Stomach (tissue), 4 donors: ENCODE measurements at regions not wholly inside any gene's neighbourhood (a gene's known extent, or its start where the extent isn't known, plus 50 kb on each side); places are given as distances from the start of the nearest gene placed in this dataset.

Experiments used
- CTCF ChIP-seq, 7 experiments: fragments of 450-650 bp in 4 of 7; fragments of 200-600 bp in 3 of 7; sonication (generic) in 3 of 7; IDR thresholded peaks; one replicate each; pipeline ENCODE4 v1.5.1; 2016 to 2019; ENCODE audit warnings: antibody characterized with exemption in 7 of 7, control low read depth in 2 of 7, mild to moderate bottlenecking in 1 of 7
- POLR2A ChIP-seq, 4 donors: fragments of 450-650 bp; IDR thresholded peaks; one replicate each; pipeline ENCODE4 v1.6.1; 2016; ENCODE audit warnings: antibody characterized with exemption in 4 of 4, control low read depth in 2 of 4, mild to moderate bottlenecking in 1 of 4, moderate library complexity in 1 of 4
- POLR2AphosphoS5 ChIP-seq, 3 donors: sonication (generic); formaldehyde crosslinking; IDR thresholded peaks; one replicate each; pipeline ENCODE4 v1.6.1; 2016; ENCODE audit warnings: antibody characterized with exemption in 3 of 3

GRCh38 chr13:70366720-70367119 lies 258.5 kb upstream of the KLHL1 start:
- TF ChIP-seq POLR2A (IDR thresholded peaks at IDR 0.05) (no peak), CTCF (IDR thresholded peaks at IDR 0.05) (no peak), POLR2AphosphoS5 (IDR thresholded peaks at IDR 0.05) (no peak)
